ENCODE measurements at regions not wholly inside any gene's neighbourhood (a gene's known extent, or its start where the extent isn't known, plus 50 kb on each side); places are given as distances from the start of the nearest gene placed in this dataset.
"Not testable (repeated sequence)": the region's sequence is repeated elsewhere in the genome, so short reads cannot be mapped to it uniquely, and the experiment has no call there.

DNA sequence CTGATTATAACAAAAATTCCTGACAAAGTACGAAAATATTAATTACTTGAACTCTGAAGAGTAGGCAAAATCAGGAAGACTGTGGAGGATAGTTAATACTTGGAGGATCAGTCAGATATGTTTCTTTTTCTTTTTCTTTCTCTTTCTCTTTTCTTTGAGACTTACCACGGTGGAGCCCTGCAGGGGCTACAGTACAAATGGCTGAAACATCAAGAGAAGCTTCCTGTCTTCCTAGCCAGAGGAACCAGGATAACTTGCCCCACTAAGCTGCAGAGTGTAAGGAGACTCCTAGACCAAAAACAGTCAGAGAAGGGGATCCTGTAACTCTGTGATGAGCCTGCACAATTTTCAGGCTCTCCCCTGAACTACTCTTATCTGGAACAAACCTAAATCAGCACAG, 324.6 kb upstream of the TYRP1 start:
- intact Hi-C loops (cut with micrococcal nuclease), result no loop called here
- H3K36me3 Mint-ChIP-seq (ENCODE audit: low read depth), result no peaks in the 10 kb centered on the region
- DNase-seq, result no peak
- no peaks in the 10 kb centered on the region for H3K4me1 Mint-ChIP-seq (ENCODE audit: low read depth)
- no peaks in the 10 kb centered on the region for H3K27me3 Mint-ChIP-seq (ENCODE audit: low read depth)
- peaks cover 14% of the 10 kb centered on the region for H3K9me3 Mint-ChIP-seq
- no peak overlapping the region for H3K4me3 Mint-ChIP-seq
- H3K27ac Mint-ChIP-seq, result no peak overlapping the region
- CTCF ChIA-PET, result no interaction called here

DNA sequence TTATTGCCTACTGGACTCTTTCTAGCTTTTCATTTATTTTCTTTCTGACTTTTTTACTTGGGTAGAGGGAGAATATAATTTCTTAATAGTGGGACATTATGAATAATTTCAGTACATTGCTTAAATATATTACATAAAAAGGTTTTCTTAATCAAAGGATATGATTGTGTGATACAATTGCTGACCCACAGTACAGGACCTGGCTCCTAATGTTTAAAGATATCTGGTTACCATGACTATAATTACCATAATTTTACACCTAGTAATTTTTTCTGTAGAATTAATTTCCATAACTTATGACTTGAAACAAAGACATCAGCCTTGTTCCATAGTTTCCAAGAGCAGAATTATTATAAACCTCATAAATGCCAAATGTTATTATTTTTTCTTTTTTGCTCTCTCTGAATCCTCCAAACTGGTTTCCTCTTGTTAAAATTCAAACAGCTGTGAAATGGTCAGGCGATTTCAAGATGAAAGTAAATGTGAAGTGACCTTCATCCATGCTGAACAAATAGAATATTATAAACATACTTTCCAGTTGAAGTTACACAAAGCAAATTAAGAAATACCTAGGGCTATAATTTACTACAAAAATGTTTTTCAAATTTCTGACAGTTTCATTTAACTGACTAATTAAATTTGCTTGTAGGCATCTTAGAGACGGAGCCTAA, 301.2 kb upstream of the TYRP1 start:
- no peak overlapping the region for H3K4me3 Mint-ChIP-seq
- CTCF ChIA-PET, result no interaction called here
- H3K27me3 Mint-ChIP-seq (ENCODE audit: low read depth), result no peaks in the 10 kb centered on the region
- no peak overlapping the region for H3K27ac Mint-ChIP-seq
- DNase-seq, result no peak
- H3K36me3 Mint-ChIP-seq (ENCODE audit: low read depth), result no peaks in the 10 kb centered on the region
- H3K9me3 Mint-ChIP-seq, result peaks cover 15% of the 10 kb centered on the region
- intact Hi-C loops (cut with micrococcal nuclease), result no loop called here
- H3K4me1 Mint-ChIP-seq (ENCODE audit: low read depth), result no peaks in the 10 kb centered on the region

DNA sequence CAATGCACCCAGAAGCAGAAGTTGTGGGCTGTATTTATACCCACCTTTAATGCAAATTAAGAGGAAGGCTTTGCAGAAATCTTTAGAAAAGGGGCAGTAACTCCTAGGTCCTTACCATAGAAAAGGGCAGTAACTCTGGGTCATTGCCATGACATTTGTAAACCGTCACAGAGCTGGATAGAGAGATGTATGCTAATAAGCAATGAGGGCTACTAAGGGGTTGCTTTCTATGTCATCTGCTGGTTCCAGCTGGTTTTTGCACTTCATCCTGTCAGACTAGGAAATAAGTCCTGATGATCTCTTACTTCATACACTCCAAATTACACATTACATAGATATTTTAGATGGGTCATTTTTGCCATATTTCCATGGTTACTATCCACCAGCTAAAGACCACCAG, 299.1 kb upstream of the TYRP1 start:
- no peaks in the 10 kb centered on the region for H3K27me3 Mint-ChIP-seq (ENCODE audit: low read depth)
- intact Hi-C loops (cut with micrococcal nuclease), result no loop called here
- H3K9me3 Mint-ChIP-seq, result peaks cover 13% of the 10 kb centered on the region
- CTCF ChIA-PET, result no interaction called here
- no peak overlapping the region for H3K27ac Mint-ChIP-seq
- no peaks in the 10 kb centered on the region for H3K4me1 Mint-ChIP-seq (ENCODE audit: low read depth)
- H3K4me3 Mint-ChIP-seq, result no peak overlapping the region
- H3K36me3 Mint-ChIP-seq (ENCODE audit: low read depth), result no peaks in the 10 kb centered on the region
- no peak for DNase-seq

DNA sequence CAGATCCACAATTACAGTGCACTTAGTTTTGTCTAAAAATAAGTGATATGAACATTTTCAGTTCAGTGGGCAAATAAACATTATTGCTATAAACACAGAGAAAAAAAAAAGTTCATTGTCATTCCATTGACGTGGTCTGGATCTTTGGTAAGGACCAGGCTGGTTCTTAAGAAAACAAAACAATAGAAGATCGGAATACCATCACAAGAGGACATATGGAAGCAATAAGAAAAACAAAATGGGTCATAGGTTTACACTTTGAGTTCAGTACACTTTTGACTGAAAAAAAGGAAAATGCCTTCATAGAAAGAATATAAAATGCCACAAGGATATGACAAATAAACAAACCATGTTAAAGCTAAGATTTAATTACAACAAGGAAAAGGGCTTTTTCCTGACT, 289.5 kb upstream of the TYRP1 start:
- CTCF ChIA-PET, result no interaction called here
- intact Hi-C loops (cut with micrococcal nuclease), result no loop called here
- Mint-ChIP-seq H3K4me1 (ENCODE audit: low read depth) (no peaks in the 10 kb centered on the region), H3K9me3 (peaks cover 13% of the 10 kb centered on the region), H3K36me3 (ENCODE audit: low read depth) (no peaks in the 10 kb centered on the region), H3K4me3 (no peak overlapping the region), H3K27ac (no peak overlapping the region), H3K27me3 (ENCODE audit: low read depth) (no peaks in the 10 kb centered on the region)
- no peak for DNase-seq

DNA sequence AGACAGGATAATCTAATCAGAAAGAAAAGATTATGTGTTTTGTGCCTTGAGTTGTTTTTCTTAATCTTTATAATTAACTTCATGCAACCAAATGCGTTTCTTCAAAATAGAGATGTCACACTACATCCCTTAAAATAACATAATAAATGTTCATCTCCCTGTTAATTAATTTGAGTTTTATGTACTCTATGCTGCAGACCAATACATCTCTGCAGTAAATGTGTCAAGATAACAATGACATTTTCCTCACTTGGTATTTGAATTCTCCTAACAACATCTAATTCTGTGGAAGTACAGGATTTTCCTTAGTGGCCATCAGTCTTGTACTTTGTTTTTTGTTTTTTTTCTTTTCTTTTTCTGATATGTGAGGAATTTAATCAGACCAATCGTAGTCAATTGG, 279.2 kb upstream of the TYRP1 start:
- Mint-ChIP-seq H3K27ac (no peak overlapping the region), H3K4me1 (ENCODE audit: low read depth) (no peaks in the 10 kb centered on the region), H3K36me3 (ENCODE audit: low read depth) (no peaks in the 10 kb centered on the region), H3K4me3 (no peak overlapping the region), H3K27me3 (ENCODE audit: low read depth) (no peaks in the 10 kb centered on the region), H3K9me3 (peaks cover 18% of the 10 kb centered on the region)
- CTCF ChIA-PET, result interaction anchor here (0.7 kb wide), 1 partner anchor 1139 kb away, joined by 3 read pairs; no protein-coding TSS in a partner anchor
- intact Hi-C loops (cut with micrococcal nuclease), result no loop called here
- DNase-seq, result no peak

DNA sequence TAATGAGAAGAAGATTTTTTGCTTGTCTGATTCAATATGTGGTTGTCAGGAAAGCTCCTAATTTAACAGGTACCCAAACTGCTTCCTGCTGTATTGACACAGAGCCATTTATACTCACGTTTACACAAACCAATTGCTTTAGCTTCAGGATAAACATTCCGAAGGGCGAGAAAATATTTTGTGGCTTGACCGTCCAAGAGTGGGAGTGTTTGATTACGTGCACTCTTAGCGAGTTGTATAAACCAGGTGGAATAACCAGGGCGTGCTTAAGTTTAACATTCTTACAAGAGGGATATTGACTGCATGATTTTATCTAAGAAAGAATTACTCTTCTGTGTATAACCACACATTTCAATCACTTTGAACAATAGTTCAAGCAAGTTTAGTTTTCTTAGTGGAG, 278.7 kb upstream of the TYRP1 start:
- no peak for DNase-seq
- Mint-ChIP-seq H3K4me3 (no peak overlapping the region), H3K9me3 (peaks cover 19% of the 10 kb centered on the region), H3K27ac (no peak overlapping the region), H3K27me3 (ENCODE audit: low read depth) (no peaks in the 10 kb centered on the region), H3K36me3 (ENCODE audit: low read depth) (no peaks in the 10 kb centered on the region), H3K4me1 (ENCODE audit: low read depth) (no peaks in the 10 kb centered on the region)
- CTCF ChIA-PET, result no interaction called here
- intact Hi-C loops (cut with micrococcal nuclease), result no loop called here

DNA sequence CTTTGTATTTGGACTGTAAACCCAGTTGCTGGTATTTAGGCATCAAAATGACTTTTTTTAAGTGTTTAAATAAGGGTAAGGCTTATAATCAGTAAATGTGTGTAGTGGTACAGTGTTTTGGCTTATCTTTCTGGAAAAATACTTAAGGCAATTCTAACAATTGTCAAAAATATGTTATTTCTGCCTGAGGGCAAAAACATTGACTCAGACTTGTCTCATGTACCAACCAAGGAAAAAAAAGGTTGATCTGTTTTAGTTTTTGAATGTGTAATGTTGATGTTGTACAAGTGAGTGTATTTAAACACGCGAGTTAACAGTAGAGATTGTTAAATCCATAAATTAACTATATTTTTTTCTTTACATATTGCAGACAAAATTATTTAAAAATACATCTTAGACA, 277.8 kb upstream of the TYRP1 start:
- Mint-ChIP-seq H3K27me3 (ENCODE audit: low read depth) (no peaks in the 10 kb centered on the region), H3K4me1 (ENCODE audit: low read depth) (no peaks in the 10 kb centered on the region), H3K9me3 (peaks cover 19% of the 10 kb centered on the region), H3K4me3 (no peak overlapping the region), H3K27ac (no peak overlapping the region), H3K36me3 (ENCODE audit: low read depth) (no peaks in the 10 kb centered on the region)
- CTCF ChIA-PET, result no interaction called here
- intact Hi-C loops (cut with micrococcal nuclease), result no loop called here
- DNase-seq, result no peak

DNA sequence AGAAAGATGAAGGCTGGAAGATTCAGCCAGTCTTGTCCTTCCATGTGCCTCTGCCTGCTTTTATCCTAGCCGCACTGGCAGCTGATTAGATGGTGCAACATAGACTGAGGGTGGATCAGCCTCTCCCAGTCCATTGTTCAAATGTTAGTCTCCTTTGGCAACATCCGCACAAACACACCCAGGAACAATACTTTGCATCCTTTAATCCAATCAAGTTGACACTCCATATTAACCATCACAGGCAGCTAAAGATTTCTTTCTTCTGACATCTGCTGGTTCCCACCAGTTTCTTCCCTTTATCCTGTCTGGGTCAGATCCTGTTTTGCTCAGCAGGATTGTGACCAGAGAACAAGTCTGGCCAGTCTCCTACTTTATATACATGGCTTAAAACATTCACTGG, 276.5 kb upstream of the TYRP1 start:
- H3K36me3 Mint-ChIP-seq (ENCODE audit: low read depth), result no peaks in the 10 kb centered on the region
- DNase-seq, result no peak
- no peaks in the 10 kb centered on the region for H3K4me1 Mint-ChIP-seq (ENCODE audit: low read depth)
- H3K4me3 Mint-ChIP-seq, result no peak overlapping the region
- peaks cover 17% of the 10 kb centered on the region for H3K9me3 Mint-ChIP-seq
- H3K27ac Mint-ChIP-seq, result no peak overlapping the region
- CTCF ChIA-PET, result no interaction called here
- intact Hi-C loops (cut with micrococcal nuclease), result no loop called here
- no peaks in the 10 kb centered on the region for H3K27me3 Mint-ChIP-seq (ENCODE audit: low read depth)

DNA sequence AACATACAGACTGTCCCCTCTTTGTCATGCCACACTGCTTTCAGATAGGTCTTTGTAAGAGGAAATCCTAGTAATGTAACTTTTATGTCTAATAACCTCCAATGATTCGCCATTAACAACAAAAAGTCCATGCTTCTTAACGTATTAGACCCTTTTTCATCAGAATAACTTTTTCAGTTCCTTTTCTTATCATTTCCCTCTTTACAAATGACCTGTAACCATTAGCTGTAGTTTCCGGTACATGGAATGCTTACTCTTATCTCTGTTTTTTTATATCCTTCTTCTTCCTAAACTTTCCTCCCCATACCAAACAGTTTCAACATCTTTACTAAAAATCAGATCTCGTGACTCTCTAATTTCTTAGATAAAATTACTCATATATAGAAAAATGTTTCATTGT, 268.9 kb upstream of the TYRP1 start:
- CTCF ChIA-PET, result no interaction called here
- Mint-ChIP-seq H3K27ac (no peak overlapping the region), H3K4me1 (ENCODE audit: low read depth) (no peaks in the 10 kb centered on the region), H3K4me3 (no peak overlapping the region), H3K27me3 (ENCODE audit: low read depth) (no peaks in the 10 kb centered on the region), H3K9me3 (peaks cover 13% of the 10 kb centered on the region), H3K36me3 (ENCODE audit: low read depth) (no peaks in the 10 kb centered on the region)
- DNase-seq, result no peak
- intact Hi-C loops (cut with micrococcal nuclease), result no loop called here

DNA sequence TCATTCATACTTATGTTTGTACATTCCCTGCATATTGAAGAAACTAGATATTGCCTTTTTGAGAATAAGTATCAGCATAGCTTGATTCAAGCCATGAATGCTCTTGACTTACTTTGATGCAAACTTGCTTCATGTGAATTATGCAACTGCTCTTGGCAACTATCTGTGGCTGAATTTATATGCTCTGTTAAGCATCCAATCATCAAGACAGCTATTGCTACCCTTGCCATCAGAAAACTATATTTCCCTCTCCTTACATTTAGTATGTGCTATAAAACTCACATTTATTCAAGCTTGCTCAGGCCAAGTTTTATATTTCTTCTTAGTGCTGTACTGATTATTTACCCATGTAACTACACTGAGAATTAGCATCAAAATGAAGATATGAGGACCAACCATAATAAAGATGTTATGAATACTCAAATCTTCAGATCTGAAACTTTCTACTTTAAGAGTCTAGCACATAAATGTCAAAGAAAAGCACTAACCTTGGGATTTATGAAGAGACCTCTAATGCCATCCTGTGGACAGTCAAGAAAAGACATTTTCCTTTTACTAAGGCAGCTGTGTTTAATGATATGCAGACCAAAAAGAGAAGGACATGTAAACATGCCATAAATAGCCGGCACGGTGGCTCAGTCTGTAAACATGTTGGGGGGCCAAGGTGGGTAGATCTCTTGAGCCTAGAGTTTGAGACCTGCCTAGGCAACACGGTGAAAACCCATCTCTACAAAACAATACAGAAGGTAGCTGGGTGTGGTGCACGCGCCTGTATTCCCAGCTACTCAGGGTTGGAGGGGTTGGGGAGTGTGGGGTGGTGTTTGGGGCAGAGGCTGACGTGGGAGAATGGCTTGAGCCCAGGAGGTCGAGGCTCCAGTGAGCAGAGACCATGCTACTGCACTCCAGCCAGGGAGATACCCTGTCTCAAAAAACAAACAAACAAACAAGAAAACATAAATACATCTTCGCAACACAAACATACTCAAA, 267.0 kb upstream of the TYRP1 start:
- intact Hi-C loops (cut with micrococcal nuclease), result no loop called here
- Mint-ChIP-seq H3K9me3 (peaks cover 16% of the 10 kb centered on the region), H3K27me3 (ENCODE audit: low read depth) (no peaks in the 10 kb centered on the region), H3K4me1 (ENCODE audit: low read depth) (no peaks in the 10 kb centered on the region), H3K4me3 (no peak overlapping the region), H3K27ac (no peak overlapping the region), H3K36me3 (ENCODE audit: low read depth) (no peaks in the 10 kb centered on the region)
- CTCF ChIA-PET, result no interaction called here
- DNase-seq, result no peak

DNA sequence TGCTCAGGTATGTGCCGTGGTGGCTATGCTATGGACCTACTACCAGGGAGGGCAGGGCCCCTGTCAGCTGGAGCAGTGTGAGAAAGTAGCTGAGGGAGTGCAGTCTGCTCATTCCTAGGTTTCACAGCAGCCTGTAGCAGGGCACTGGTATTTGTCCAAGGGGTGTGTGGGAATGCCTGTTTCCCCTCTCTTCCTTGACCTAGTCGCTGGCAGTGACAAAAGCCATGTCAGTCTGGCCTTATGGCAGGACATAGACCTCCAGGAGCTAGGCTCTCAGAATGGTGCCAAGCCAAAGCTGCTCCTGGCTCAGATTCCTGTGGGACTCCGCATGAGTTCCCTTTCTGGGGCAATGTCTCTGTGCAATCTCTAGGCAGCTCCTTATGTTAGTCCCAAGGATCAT, 253.9 kb upstream of the TYRP1 start:
- H3K36me3 Mint-ChIP-seq (ENCODE audit: low read depth), result no peaks in the 10 kb centered on the region
- CTCF ChIA-PET, result no interaction called here

DNA sequence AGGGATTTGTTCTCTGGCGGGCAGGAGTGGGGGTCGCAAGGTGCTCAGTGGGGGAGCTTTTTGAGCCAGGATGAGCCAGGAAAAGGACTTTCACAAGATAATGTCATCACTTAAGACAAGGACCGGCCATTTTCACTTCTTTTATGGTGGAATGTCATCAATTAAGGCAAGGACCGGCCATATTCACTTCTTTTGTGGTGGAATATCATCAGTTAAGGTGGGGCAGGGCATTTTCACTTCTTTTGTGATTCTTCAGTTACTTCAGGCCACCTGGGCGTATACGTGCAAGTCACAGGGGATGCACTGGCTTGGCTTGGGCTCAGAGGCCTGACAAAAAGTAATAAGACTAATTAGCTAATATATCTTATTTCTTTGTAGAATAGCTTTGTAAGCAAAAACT, 252.1 kb upstream of the TYRP1 start:
- intact Hi-C loops (cut with micrococcal nuclease); CTCF ChIA-PET; DNase-seq; H3K27ac Mint-ChIP-seq; H3K27me3 Mint-ChIP-seq (ENCODE audit: low read depth); H3K4me3 Mint-ChIP-seq; H3K4me1 Mint-ChIP-seq (ENCODE audit: low read depth); H3K36me3 Mint-ChIP-seq (ENCODE audit: low read depth): not testable (repeated sequence)
- peaks cover 18% of the 10 kb centered on the region for H3K9me3 Mint-ChIP-seq

More for the DNA sequence above, 253.9 kb upstream of the TYRP1 start:
- intact Hi-C loops (cut with micrococcal nuclease), result no loop called here
- Mint-ChIP-seq H3K4me1 (ENCODE audit: low read depth) (no peaks in the 10 kb centered on the region), H3K27ac (no peak overlapping the region), H3K4me3 (no peak overlapping the region), H3K9me3 (peaks cover 13% of the 10 kb centered on the region), H3K27me3 (ENCODE audit: low read depth) (no peaks in the 10 kb centered on the region)
- DNase-seq, result no peak

DNA sequence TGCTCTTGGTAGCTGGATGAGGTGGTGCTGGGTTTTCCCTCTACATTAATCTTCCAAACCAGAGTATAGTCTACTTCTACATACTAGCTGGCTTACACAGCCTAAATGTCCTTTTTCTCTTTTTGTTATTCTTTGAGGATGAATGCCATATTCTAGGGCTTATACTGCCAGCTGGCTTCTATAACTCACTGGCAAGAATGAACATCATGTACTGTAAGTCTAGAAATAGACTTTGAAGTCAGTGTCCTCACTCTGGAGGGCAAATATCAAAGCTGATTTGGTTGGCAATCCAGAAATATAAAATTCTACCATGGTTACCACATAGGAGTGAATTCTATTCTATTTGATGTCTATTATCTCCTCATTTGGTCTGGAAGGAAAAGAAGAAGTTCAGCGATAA, 251.7 kb upstream of the TYRP1 start:
- no peak for DNase-seq
- Mint-ChIP-seq H3K4me1 (ENCODE audit: low read depth) (no peaks in the 10 kb centered on the region), H3K9me3 (peaks cover 18% of the 10 kb centered on the region), H3K4me3 (no peak overlapping the region), H3K27me3 (ENCODE audit: low read depth) (no peaks in the 10 kb centered on the region), H3K36me3 (ENCODE audit: low read depth) (no peaks in the 10 kb centered on the region), H3K27ac (no peak overlapping the region)
- intact Hi-C loops (cut with micrococcal nuclease), result no loop called here
- CTCF ChIA-PET, result no interaction called here
